Neuronal stem cell (in vitro differentiated cells): ENCODE measurements at regions not wholly inside any gene's neighbourhood (a gene's known extent, or its start where the extent isn't known, plus 50 kb on each side); places are given as distances from the start of the nearest gene placed in this dataset.

Experiments used
- DNase-seq: peaks from one replicate; pipeline ENCODE4 v3.0.0-alpha.2; 2013; ENCODE audit warnings: low spot score
- H2AFZ ChIP-seq: one replicate; pipeline ENCODE4 v1.6.1; 2013; ENCODE audit warnings: mild to moderate bottlenecking, low read length, inconsistent platforms
- H2AK5ac ChIP-seq: 2 replicates; pipeline ENCODE4 v1.6.1; 2013; ENCODE audit warnings: low read depth, mild to moderate bottlenecking, inconsistent platforms, low read length, moderate library complexity, mixed read lengths
- H2BK120ac ChIP-seq: 2 replicates; pipeline ENCODE4 v1.6.1; 2013; ENCODE audit warnings: low read depth, mild to moderate bottlenecking, inconsistent platforms, low read length, moderate library complexity, mixed read lengths
- H2BK12ac ChIP-seq: one replicate; pipeline ENCODE4 v1.6.1; 2013; ENCODE audit warnings: low read length, inconsistent platforms
- H2BK15ac ChIP-seq: 2 replicates; pipeline ENCODE4 v1.6.1; 2013; ENCODE audit warnings: mild to moderate bottlenecking, low read length, inconsistent platforms, mixed read lengths
- H2BK5ac ChIP-seq: one replicate; pipeline ENCODE4 v1.6.1; 2013; ENCODE audit warnings: inconsistent platforms, mild to moderate bottlenecking, low read length, moderate library complexity
- H3K14ac ChIP-seq: one replicate; pipeline ENCODE4 v1.6.1; 2013; ENCODE audit warnings: low read length, inconsistent platforms
- H3K18ac ChIP-seq: 2 replicates; pipeline ENCODE4 v1.6.1; 2013; ENCODE audit warnings: low read length, inconsistent platforms
- H3K23ac ChIP-seq: 2 replicates; pipeline ENCODE4 v1.6.1; 2013; ENCODE audit warnings: low read depth, mild to moderate bottlenecking, mixed read lengths, low read length, inconsistent platforms; ENCODE audit not compliant: poor library complexity
- H3K27ac ChIP-seq: replicated peaks from 3 replicates; pipeline ENCODE4 v1.5.1; 2013; ENCODE audit warnings: low read length, inconsistent platforms
- H3K27me3 ChIP-seq, 3 experiments: 2 replicates each; pipeline ENCODE4 v1.6.1; 2013; ENCODE audit warnings: low read length in 3 of 3, mild to moderate bottlenecking in 2 of 3, inconsistent platforms in 1 of 3, low read depth in 1 of 3, mixed read lengths in 1 of 3, moderate library complexity in 1 of 3; ENCODE audit not compliant: control insufficient read depth in 3 of 3, insufficient read depth in 3 of 3
- H3K36me3 ChIP-seq, 2 donors: replicated peaks in 1 of 2; 2 replicates each; pipeline ENCODE4 v1.6.1; 2013; ENCODE audit warnings: low read length in 2 of 2; ENCODE audit not compliant: control insufficient read depth in 2 of 2, insufficient read depth in 2 of 2
- H3K4ac ChIP-seq: 2 replicates; pipeline ENCODE4 v1.6.1; 2013; ENCODE audit warnings: inconsistent platforms, mild to moderate bottlenecking, low read length, moderate library complexity
- H3K4me1 ChIP-seq, 2 donors: 1 replicate in 1 of 2; 2 replicates in 1 of 2; pipeline ENCODE4 v1.6.1; 2013; ENCODE audit warnings: low read length in 2 of 2, low read depth in 1 of 2; ENCODE audit not compliant: control insufficient read depth in 2 of 2, insufficient read depth in 1 of 2
- H3K4me2 ChIP-seq: one replicate; pipeline ENCODE4 v1.6.1; 2013; ENCODE audit warnings: mild to moderate bottlenecking, low read length, inconsistent platforms; ENCODE audit not compliant: insufficient read depth, poor library complexity, severe bottlenecking
- H3K4me3 ChIP-seq, 2 donors: 2 replicates each; pipeline ENCODE4 v1.5.1; 2013; ENCODE audit warnings: low read length in 2 of 2, mild to moderate bottlenecking in 2 of 2, inconsistent platforms in 1 of 2, moderate library complexity in 1 of 2
- H3K79me1 ChIP-seq: one replicate; pipeline ENCODE4 v1.6.1; 2013; ENCODE audit warnings: low read depth, mild to moderate bottlenecking, inconsistent platforms, low read length, moderate library complexity
- H3K9ac ChIP-seq: one replicate; pipeline ENCODE4 v1.6.1; 2013; ENCODE audit warnings: mild to moderate bottlenecking, low read depth, low read length, inconsistent platforms; ENCODE audit not compliant: poor library complexity
- H3K9me3 ChIP-seq, 2 donors: replicated peaks in 1 of 2; 2 replicates each; pipeline versions ENCODE3 to v1.6.1; 2013; ENCODE audit warnings: low read length in 2 of 2, mild to moderate bottlenecking in 2 of 2, inconsistent platforms in 1 of 2, low read depth in 1 of 2, mixed read lengths in 1 of 2, moderate library complexity in 1 of 2; ENCODE audit not compliant: control insufficient read depth in 2 of 2, insufficient read depth in 1 of 2
- H4K8ac ChIP-seq: one replicate; pipeline ENCODE4 v1.6.1; 2013; ENCODE audit warnings: low read depth, mild to moderate bottlenecking, inconsistent platforms, low read length, moderate library complexity
- H4K91ac ChIP-seq: one replicate; pipeline ENCODE4 v1.6.1; 2013; ENCODE audit warnings: low read length, low read depth, mild to moderate bottlenecking, inconsistent platforms; ENCODE audit not compliant: poor library complexity
- WGBS, 2 donors: extraction: QIAGEN DNeasy Blood & Tissue Kit; methylation state at CpG; one replicate each; pipeline ENCODE4 v1.1.7; 2013; ENCODE audit warnings: missing lambda C conversion rate in 2 of 2, mixed read lengths in 1 of 2; ENCODE audit not compliant: insufficient read length in 2 of 2, insufficient replicate concordance in 1 of 2; ENCODE audit errors: extremely low coverage in 2 of 2; 5-methylcytosine and 5-hydroxymethylcytosine counted together

DNA sequence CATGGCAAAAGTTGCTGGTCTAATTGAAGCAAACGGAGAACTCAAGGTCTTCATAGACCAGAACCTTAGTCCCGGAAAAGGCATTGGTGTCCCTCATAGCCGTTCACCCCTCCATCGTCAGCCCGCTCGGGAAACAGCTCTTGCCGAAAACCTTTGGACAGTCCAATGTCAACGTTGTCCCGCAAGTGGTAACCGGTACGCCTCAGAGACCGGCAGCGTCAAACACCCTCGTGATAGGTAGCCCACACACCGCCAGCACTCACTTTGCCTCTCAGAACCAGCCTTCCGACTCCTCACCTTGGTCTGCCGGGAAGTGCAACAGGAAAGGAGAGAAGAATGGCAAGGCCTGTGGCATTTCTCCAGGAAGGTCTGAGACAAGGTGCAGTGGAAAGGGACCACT is 351.3 kb upstream of the CAMK1G start:
- H3K4me2 ChIP-seq: no peak overlapping the region
- H3K4me3 ChIP-seq: no peak overlapping the region
- H3K9ac ChIP-seq: no peak overlapping the region
- no peak overlapping the region for H2BK12ac ChIP-seq
- H3K18ac ChIP-seq: no peak overlapping the region
- H2BK120ac ChIP-seq: no peak overlapping the region
- no peaks in the 10 kb centered on the region for H3K79me1 ChIP-seq
- H3K23ac ChIP-seq: no peak overlapping the region
- no peak for DNase-seq
- no CpG with 5 or more reads among the region's 17 CpGs for WGBS, 2 donors
- no peaks in the 10 kb centered on the region for H3K4me1 ChIP-seq
- H3K9me3 ChIP-seq: peaks cover 0 to 7% of the 10 kb centered on the region in 2 donors
- no peak overlapping the region for H2BK15ac ChIP-seq
- no peaks in the 10 kb centered on the region for H3K27me3 ChIP-seq
- H2AK5ac ChIP-seq: no peak overlapping the region
- H2AFZ ChIP-seq: no peak overlapping the region
- H3K14ac ChIP-seq: no peak overlapping the region
- no peak overlapping the region for H4K8ac ChIP-seq
- H3K27ac ChIP-seq: no peak overlapping the region
- H2BK5ac ChIP-seq: no peak overlapping the region
- no peak overlapping the region for H3K4ac ChIP-seq
- no peaks in the 10 kb centered on the region for H3K36me3 ChIP-seq
- H4K91ac ChIP-seq: no peak overlapping the region

DNA sequence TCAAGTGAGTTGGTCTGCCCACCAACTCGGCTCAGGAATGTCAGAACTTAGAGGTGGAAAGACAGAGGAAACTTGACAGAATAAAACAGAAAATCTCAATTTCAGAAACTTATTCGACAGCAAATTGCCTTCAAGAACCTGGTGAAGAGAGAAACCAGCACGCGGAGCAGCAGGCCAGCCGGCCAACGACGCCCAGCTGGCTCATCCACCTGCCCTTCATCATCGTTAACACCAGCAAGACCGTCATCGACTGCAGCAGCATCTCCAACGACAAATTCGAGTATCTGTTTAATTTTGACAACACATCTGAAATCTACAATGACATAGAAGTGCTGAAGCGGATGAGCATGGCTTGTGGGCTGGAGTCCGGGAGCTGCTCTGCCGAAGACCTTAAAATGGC is 350.8 kb upstream of the CAMK1G start:
- Histone ChIP-seq H2AFZ (no peak overlapping the region), H3K4me2 (no peak overlapping the region), H3K27ac (no peak overlapping the region), H2BK120ac (no peak overlapping the region), H3K4me3 (no peak overlapping the region), H4K91ac (no peak overlapping the region), H4K8ac (no peak overlapping the region), H2AK5ac (no peak overlapping the region), H3K4ac (no peak overlapping the region), H3K18ac (no peak overlapping the region), H2BK5ac (no peak overlapping the region), H3K27me3 (no peaks in the 10 kb centered on the region), H3K14ac (no peak overlapping the region), H3K4me1 (no peaks in the 10 kb centered on the region), H3K36me3 (no peaks in the 10 kb centered on the region), H3K9ac (no peak overlapping the region), H3K79me1 (no peaks in the 10 kb centered on the region), H3K23ac (no peak overlapping the region), H2BK15ac (no peak overlapping the region), H2BK12ac (no peak overlapping the region), H3K9me3 (peaks cover 0 to 7% of the 10 kb centered on the region in 2 donors)
- DNase-seq: no peak
- no CpG with 5 or more reads among the region's 15 CpGs for WGBS, 2 donors

GRCh38 chr1:209235166-209235565 is 348.3 kb upstream of the CAMK1G start:
- Histone ChIP-seq H2BK5ac (no peak overlapping the region), H2AK5ac (no peak overlapping the region)
- WGBS, 2 donors: no CpG with 5 or more reads among the region's 4 CpGs

GRCh38 chr1:209238356-209238755 is 345.2 kb upstream of the CAMK1G start:
- Histone ChIP-seq H2BK5ac (no peak overlapping the region), H4K8ac (no peak overlapping the region), H3K27me3 (no peaks in the 10 kb centered on the region), H3K9ac (no peak overlapping the region), H3K36me3 (no peaks in the 10 kb centered on the region), H3K79me1 (no peaks in the 10 kb centered on the region), H3K23ac (no peak overlapping the region), H2BK15ac (no peak overlapping the region), H3K18ac (no peak overlapping the region), H3K14ac (no peak overlapping the region), H3K4me2 (no peak overlapping the region), H2BK12ac (no peak overlapping the region), H3K27ac (no peak overlapping the region), H2AK5ac (no peak overlapping the region), H3K4me3 (no peak overlapping the region), H3K4me1 (no peaks in the 10 kb centered on the region), H2BK120ac (no peak overlapping the region), H2AFZ (no peak overlapping the region), H3K4ac (no peak overlapping the region), H4K91ac (no peak overlapping the region), H3K9me3 (no peaks in the 10 kb centered on the region)
- WGBS, 2 donors: no CpG with 5 or more reads among the region's 1 CpG
- no peak for DNase-seq

More at GRCh38 chr1:209235166-209235565, 348.3 kb upstream of the CAMK1G start:
- no peak for DNase-seq
- Histone ChIP-seq H3K27ac (no peak overlapping the region), H3K27me3 (no peaks in the 10 kb centered on the region), H3K4me1 (no peaks in the 10 kb centered on the region), H3K4me3 (no peak overlapping the region), H2BK12ac (no peak overlapping the region), H2BK120ac (no peak overlapping the region), H4K8ac (no peak overlapping the region), H3K4me2 (no peak overlapping the region), H2AFZ (no peak overlapping the region), H3K4ac (no peak overlapping the region), H3K36me3 (no peaks in the 10 kb centered on the region), H3K14ac (no peak overlapping the region), H3K79me1 (no peaks in the 10 kb centered on the region), H2BK15ac (no peak overlapping the region), H3K23ac (no peak overlapping the region), H4K91ac (no peak overlapping the region), H3K9me3 (peaks cover 0 to 7% of the 10 kb centered on the region in 2 donors), H3K18ac (no peak overlapping the region), H3K9ac (no peak overlapping the region)
